Hematopoietic multipotent progenitor cell treated with erythropoietin and hydrocortisone succinate and interleukin-3 and kit ligand, for 4 days (in vitro differentiated cells): ENCODE measurements at regions not wholly inside any gene's neighbourhood (a gene's known extent, or its start where the extent isn't known, plus 50 kb on each side); places are given as distances from the start of the nearest gene placed in this dataset.

Experiments used
- DNase-seq: peaks from one replicate; pipeline ENCODE4 v3.0.0-alpha.2; 2015

- DNase-seq, result no peak
Measured at GRCh38 chr6:21893793-21894192, 300.2 kb downstream of the SOX4 start.

DNA sequence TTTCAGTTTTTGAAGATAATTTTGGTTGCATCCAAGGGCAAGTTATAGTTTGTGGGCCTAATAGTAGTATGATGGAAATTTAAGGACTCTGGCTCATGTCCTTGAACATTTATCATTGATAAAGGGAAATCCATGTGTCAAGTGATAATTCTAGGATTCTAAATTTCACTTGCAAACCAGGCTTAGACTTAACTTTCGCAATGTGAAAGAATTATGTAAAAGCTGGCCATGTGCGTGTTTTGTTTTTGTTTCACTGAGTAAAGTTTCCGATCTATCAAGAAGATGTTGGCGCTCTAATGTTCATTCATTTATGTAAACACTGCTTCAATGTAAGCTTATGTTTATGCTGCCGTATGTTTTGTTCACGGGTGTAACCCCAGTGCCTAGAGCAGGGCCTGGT, 302.0 kb downstream of the SOX4 start:
- DNase-seq, result no peak

DNA sequence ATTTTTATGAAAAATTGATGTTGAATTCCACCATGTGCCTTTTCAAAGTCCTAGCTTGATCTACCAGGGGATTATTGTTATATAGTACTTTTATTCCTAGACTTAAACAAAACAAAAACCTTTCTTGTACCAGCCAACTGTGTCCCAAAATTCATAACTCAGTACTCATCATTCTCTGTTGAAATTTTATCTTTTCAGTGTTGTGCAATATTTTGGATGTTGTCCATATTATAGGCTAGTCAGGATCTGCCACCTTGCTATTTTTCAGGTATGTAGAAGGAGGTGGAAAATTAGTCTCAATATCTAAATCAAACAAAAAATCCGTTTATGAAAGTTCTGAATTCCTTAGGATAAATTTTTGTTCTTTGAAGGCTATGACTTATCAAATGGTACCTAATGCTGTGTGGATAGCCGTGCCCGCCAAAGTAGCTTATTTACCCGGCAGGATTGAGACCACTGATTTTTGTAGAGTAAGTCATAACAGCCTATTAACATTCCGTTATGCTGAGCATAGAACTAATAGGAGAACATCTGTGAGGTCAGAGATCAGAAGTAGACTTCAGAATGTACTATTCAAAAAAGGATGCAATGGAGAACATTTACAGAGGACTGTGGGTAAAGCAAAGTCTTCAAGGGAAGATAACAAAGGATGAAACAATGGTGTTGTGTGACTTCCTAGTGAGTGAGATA, 304.7 kb downstream of the SOX4 start:
- DNase-seq, result no peak

GRCh38 chr6:21899708-21900107, 306.2 kb downstream of the SOX4 start:
- DNase-seq, result no peak

DNA sequence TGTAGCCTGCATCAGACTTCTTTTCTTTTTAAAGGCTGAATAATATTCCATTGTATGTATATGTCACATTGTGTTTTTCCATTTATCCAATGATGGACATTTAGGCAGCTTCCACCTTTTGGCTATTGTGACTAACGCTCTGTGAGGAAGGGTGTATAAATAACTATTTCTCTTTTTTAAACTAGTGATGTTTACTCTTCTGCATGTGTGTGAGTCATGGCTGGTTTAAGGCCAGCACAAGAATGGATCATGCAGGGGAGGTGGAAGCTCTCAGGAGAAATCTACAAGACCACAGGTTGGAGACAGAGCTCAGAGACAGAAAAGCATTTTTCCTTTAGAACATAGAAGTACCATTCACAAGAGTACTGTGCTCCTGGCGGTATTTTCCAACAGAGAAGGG, 307.2 kb downstream of the SOX4 start:
- no peak for DNase-seq

DNA sequence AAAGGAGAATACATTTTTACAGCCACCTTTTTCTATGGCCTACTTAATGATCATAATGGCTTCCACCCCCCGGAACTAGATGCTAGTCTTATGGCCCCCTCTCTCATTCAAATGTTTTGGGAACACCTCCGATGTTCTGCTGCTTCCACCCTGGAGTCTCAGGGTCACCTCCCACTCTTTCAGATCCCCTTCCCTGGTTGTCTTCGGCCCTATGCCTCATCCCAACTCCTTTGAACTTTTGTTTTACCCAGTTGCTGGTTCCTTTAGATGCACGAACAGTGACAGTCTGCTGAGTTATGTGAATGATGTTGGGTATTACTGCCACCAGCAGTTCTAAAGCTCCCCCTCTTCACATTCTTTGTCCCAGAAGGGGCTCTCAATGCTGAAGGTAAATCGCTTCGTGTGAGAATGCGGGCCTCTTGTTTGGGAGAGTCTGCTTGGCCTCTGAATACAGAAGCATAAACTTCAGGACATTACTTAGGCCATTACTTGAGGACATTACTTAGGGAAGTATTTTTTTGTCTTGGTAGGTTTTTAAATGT, 309.1 kb downstream of the SOX4 start:
- DNase-seq, result no peak

- no peak for DNase-seq
Measured at GRCh38 chr6:21905531-21905930, 312.0 kb downstream of the SOX4 start.

- no peak for DNase-seq
Measured at GRCh38 chr6:21906826-21907225, 313.3 kb downstream of the SOX4 start.

DNA sequence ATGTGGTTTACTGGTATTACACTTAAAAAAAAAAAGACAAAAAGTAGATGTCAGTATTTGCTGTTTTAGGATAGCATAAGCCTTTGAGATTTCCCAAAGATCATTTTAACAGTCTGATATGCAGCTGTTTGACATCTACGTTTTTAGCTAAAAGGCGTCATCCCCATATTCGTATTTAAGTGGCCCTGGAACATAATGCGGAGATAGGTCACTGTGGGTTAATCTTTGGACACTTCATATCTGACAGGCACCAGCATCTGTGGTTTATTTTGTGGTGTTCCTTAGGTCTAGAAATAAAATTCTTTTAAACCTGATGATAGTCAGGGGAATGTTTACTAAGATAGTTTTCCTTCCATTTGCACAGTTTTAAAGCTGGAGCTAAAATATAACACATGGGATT, 313.7 kb downstream of the SOX4 start:
- peak; percentile 85 for DNase-seq

DNA sequence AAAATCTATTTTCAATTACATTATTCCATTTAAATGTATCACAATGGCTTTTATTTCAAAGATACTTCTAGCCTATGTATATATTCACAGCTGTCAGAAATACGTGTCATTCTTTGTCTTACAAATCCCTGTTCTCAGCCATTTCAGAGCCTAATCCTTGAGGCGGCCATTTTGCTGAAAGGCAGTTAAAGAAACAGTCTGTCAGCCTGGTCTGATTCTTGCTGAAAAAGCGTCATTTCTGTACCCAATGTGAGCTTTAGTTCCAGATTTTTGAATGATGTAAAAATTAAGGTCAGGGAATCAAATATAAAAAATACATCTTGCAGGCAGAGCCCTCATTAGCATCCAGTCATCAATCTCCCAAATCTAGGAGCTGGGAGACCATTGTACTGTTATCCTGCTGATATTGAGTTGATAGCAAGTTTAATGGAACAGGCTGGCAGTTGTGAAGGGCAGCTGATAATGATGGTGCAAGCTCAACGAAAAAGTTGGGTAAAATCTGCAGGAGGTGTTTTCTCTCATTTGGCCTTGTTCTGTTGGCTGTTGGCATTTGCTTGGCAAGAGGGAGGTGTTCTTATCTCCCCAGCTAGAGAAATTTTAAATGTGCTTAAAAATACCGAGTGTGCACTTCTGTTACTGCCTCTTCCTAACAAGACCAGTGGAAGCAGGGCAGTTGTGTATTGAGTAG, 314.8 kb downstream of the SOX4 start:
- DNase-seq, result no peak

- no peak for DNase-seq
Measured at GRCh38 chr6:21909321-21909720, 315.8 kb downstream of the SOX4 start.

GRCh38 chr6:21911208-21911607, 317.7 kb downstream of the SOX4 start:
- no peak for DNase-seq

- no peak for DNase-seq
Measured at GRCh38 chr6:21912151-21912832, 318.7 kb downstream of the SOX4 start.

DNA sequence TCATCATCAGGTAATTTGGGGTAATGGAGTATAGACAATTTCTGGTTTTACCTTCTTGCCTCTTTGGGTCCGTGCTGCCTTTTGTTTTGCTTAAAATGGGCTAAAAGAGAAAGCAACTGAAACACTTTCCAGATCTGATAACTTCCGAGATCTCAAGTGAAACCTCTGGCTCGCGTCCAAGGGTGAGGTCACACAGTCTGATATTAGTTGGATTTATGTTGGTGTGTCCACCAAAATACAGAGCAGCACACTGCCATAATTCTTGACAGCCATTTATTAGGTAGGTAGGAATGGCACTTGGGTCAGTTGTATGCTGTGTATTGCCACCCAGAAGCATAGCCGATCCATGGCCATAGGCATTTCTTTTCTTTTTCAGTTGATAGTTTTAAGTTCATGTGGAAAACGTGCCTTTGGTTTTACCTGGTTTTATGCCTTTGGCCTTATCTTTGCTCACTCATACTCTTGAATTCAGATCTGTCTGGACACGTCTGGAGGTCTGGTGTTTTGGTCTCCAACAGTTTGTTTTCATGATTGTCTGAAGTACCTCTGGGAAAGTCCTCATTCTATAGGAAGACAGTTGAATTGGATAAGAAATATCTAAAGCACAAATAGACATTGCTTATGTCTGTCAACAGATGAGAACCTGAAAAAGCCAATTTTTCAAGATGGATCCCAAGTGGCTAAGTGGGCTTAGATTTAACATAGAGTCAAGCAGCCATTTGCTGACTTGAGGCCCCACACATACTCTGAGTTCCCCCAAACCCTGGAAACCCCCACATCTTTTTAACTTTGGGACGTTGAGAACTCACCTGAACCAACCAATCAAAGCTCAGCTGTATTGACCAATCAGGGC, 320.8 kb downstream of the SOX4 start:
- peak; percentile 88 for DNase-seq

- DNase-seq, result no peak
Measured at GRCh38 chr6:21915707-21916260, 322.2 kb downstream of the SOX4 start.

DNA sequence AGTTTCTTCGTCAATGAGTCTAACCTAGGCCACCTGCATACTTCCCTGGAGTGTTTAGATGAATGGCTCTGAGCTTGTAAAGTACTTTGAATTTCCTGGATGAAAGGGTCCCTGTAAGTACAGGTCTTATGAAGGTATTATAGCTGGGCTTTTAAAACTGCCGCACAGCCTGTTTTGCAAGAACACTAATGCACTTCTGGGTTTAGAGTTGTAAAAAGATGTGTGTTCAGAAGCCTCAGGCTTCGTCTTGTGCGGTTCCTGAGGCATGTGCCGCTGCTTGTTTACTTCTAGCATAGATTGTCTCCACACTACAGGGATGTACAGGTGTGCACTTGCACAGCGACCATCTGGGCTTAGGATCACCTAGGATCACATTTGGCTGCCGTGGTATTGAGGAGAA, 324.5 kb downstream of the SOX4 start:
- DNase-seq, result no peak

DNA sequence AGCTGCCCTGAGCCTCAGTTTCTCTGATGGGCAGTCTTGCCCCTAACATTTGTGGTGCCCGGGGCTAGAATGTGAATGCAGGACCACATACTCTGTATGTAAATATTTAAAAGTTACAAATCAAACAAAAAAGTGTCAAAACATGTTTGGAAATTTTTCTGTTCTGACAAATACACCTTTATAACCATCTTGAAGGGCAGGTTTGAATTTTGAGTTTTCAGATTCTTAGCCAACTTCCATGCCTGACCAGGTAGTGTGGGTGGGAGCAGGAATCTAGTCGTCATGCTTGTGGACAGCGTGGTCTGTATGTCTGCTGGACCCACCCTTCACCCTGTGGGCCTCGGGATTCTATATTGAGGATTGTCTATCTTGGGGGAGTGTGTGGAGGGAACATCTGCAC, 325.1 kb downstream of the SOX4 start:
- no peak for DNase-seq

DNA sequence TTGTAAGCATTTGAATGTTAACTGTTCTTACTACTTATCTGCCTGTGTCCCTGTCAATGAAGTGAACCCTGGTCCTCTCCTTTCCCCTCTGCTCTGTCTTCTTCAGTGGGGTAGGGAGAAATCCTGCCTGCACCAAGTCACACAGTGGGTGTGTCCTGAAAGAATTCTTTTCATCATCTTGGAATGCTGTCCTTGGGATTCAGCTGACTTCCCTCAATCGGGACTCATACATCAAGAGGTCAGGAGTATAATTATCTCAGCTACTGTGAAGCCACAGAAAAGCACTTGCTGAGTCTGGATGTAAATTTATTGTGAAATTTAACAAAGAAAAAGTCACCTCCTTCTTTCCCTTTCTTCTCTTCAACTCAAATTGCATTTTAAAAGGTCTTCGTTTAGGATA, 328.5 kb downstream of the SOX4 start:
- no peak for DNase-seq

- no peak for DNase-seq
Measured at GRCh38 chr6:21924002-21924401, 330.5 kb downstream of the SOX4 start.

GRCh38 chr6:21928827-21929226, 335.3 kb downstream of the SOX4 start:
- DNase-seq, result no peak

- DNase-seq, result no peak
Measured at GRCh38 chr6:21931641-21932335, 338.2 kb downstream of the SOX4 start.

- no peak for DNase-seq
Measured at GRCh38 chr6:21933351-21933750, 339.8 kb downstream of the SOX4 start.
